ENCODE measurements at regions not wholly inside any gene's neighbourhood (a gene's known extent, or its start where the extent isn't known, plus 50 kb on each side); places are given as distances from the start of the nearest gene placed in this dataset.
"Not testable (repeated sequence)": the region's sequence is repeated elsewhere in the genome, so short reads cannot be mapped to it uniquely, and the experiment has no call there.

DNA sequence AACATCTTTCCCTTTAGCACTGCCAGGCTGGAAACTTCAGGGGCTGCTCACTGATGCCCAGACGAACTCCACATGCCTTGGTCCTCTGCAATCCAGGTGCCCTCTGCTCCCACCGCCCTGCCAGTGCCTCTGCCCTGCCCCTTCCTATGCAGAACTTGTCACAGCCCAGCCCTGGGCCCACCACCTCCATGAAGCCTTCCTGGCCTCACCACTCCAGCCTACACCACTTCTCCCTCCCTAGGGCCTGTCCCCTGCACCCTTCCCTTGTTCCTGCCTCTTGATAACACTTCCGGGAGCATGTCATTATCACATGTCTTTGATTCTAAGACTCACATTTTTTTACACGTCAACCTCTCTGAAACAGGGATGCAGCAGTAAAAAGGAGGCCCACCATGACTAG lies 627.2 kb downstream of the UQCRFS1 start:
- DNase-seq: no peak

DNA sequence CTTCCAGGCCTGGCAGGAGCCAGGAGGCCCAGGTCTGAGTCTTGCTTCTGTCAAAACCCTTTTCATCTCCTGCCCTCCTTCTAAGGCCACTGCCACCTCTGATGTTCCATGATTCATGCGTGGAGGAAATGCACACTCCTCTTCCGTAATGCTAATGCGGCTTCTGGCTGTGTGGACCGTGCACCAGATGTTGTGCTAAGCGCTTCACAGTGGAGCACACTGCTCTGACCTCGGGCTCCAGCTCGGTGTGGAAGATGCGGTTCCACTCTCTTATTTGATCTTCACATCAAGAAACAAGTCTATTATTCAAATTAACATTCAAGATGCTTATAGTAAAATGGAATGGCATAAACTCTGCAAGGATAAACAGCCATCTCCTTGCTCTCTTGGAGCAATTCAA lies 629.2 kb downstream of the UQCRFS1 start:
- no peak for DNase-seq

DNA sequence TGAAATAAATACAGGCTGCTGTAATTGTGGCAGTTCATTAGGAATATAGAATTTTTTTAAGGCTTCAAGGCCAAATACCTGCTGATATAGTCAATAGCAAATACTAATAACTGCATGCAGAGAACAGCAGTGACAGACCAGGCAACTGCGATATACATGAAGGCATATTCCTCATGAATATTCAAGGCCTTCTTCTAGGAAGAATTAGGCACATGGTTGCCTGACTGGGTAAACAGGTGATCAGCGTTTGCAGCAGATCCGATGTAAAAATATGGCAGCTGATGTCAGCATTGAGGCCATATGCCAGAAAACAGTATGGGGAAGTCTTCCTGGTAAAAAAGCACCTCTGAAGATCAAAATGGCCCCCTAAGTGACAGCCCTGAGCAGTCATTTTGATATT lies 629.7 kb downstream of the UQCRFS1 start:
- no peak for DNase-seq

DNA sequence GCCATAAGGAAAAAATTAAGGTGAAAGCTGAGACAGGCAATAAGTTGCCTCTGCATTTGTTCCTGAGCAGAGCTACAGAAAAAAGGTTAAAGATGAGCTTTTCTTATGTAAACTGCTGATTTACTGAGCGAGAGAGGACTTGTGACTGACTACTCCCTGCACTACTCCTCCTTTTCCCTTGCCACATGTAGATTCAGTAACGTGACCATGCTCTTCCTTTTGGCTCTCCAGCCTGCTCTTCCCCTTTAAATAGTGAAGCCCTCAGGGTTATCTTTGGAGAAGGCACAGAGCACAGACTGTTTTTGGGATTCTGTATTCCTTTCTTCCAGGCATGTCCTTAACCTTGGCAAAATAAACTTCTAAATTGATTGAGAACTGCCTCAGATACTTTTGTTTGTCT lies 630.2 kb downstream of the UQCRFS1 start:
- DNase-seq: no peak

DNA sequence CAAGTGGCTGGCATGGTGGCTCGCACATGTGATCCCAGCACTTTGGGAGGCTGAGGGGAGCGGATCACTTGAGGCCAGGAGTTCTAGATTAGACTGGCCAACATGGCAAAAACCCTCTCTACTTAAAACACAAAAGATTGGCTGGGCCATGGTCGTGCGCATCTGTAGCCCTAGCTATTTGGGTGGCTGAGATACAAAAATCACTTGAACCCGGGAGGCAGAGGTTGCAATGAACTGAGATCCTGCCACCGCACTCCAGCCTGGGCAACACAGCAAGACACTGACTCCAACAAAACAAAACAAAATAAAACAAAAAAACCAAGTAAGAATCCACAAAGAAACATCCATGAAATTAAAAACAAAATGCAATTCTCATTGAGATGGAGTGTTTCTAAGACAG lies 630.6 kb downstream of the UQCRFS1 start:
- no peak for DNase-seq

DNA sequence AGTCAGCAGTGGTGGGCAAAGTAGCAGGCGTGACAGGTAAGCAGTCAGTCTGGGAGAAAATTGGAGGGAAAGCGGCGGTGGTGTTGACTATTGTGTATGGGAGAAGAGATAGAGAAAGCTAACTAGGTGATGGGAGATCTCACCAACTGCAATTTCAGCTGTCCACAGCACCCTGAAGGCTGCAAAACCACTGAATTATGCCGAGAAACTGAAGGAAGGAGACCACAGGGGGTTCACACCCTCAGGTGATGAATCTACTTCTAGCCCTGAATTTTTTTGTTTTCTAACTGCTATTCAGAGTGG lies 631.5 kb downstream of the UQCRFS1 start:
- no peak for DNase-seq

DNA sequence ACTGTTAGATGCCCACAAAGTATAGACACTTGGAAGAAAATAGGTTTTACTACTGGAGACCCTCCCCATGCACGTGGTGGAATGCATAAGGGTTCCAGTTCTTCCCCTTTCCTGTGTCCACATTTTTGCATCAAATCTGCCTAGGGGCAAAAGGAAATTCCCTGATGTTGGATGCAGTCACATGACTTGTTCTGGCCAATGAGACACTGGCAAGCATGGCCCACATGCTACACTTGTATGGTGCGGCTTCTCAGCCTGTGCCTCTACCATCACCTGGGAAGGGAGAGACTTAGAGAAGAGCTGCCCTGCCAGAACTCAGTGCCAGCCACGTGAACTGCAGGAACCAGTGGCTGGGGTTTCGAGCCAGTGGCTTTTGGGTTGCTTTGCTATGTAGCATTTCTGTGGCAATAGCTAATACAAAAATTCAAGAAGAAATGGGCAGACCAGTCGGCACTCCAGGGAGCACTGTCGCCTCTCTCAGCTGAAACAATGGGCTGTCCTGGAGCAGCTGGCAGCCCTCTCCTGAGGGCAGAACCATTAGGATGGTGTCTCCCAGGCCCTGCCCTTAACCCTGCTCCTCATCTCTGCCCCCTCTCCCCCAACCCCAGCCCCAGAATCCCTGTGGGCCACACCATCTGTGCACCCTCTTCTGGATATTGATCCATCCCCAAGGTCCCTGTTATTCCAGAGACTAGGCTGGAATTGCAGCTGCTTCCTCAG lies 634.0 kb downstream of the UQCRFS1 start:
- no peak for DNase-seq

DNA sequence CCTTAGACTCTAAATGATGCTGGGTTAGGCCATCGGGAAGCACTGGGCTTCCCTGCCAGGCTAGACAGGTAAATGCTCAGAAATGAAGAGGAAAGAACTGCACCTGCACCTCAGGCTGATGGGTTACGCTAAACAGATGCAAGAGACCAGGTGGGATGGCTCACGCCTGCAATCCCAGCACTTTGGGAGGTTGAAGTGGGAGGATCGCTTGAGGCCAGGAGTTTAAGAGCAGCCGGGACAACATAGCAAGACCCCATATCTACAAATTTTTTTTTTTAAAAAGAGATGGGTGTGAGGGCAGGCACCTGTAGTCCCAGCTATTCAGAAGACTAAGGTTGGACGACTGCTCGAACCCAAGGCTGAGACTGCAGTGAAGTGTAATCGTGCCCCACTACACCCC lies 634.7 kb downstream of the UQCRFS1 start:
- no peak for DNase-seq

DNA sequence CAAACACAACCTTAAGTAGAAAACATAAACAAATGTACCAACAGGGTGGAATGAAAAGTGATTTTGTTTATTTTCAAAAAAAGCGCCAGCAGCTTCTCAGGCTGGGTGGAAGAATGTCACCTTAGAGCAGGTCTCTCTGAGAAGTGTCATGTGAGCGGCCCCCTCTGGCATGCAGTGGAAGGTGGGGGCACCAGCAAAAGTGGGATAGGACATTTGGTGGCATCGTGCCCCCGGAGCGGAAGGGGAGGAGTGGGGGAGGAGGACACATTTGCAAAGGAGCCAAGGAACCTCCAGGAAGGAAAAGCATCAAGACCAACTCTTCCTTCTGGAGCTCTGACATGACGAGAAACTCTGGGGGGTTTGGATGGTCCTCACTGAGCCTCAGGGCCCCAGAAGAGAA lies 635.3 kb downstream of the UQCRFS1 start:
- no peak for DNase-seq

DNA sequence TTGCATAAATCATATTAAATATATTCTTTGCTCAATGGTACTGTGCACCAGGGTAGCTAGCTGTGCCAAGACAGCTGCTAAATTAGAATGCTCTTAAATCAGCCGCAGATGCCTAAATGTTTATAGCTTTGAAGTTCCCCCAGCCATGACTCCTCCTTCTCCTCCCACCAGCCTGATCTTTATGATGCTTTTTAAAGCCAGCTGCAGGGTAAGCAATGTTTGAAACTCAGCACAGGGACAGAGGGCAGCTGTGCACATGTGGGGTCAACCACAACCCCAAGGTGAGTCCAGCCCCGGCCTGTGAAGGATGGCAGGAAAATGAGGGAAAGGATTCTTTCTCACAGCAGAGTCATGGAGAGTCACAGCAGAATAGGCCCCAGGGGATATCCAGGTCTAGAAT lies 635.7 kb downstream of the UQCRFS1 start:
- no peak for DNase-seq

DNA sequence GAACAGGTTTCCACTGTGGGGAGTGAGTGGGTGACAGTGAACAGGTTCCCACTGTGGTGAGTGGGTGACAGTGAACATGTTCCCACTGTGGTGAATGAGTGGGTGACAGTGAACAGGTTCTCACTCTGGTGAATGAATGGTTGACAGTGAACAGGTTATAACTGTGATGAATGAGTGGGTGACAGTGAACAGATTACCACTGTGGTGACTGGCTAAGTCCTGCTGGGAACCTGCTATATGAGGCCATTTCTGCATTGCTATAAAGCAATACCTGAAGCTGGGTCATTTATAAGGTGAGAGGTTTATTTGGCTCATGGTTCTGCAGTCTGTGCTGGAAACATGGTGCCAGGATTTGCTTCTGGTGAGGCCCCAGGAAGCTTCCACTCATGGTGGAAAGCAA lies 637.1 kb downstream of the UQCRFS1 start:
- DNase-seq: no peak

DNA sequence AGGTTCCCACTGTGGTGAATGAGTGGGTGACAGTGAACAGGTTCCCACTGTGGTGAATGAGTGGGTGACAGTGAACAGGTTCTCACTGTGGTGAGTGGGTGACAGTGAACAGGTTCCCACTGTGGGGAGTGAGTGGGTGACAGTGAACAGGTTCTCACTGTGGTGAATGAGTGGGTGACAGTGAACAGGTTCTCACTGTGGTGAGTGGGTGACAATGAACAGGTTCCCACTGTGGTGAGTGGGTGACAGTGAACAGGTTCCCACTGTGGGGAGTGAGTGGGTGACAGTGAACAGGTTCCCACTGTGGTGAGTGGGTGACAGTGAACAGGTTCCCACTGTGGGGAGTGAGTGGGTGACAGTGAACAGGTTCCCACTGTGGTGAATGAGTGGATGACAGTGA lies 637.6 kb downstream of the UQCRFS1 start:
- DNase-seq: not testable (repeated sequence)

DNA sequence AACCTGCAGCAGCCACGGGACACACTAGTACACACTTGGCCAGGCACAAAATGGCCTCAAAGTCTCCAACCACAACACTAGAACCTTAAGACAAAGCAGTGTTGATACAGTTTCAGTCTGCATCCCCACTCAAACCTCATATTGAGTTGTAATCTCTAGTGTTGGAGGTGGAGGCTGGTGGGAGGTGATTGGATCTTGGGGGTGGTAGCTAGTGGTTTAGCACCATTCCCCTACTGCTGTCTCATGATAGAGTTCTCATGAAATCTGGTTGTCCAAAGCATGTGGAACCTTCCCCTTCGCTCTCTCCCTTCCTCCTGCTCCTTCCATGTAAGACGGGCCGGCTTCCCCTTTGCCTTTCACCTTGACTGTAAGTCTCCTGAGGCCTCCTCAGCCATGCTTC lies 638.7 kb downstream of the UQCRFS1 start:
- DNase-seq: no peak

DNA sequence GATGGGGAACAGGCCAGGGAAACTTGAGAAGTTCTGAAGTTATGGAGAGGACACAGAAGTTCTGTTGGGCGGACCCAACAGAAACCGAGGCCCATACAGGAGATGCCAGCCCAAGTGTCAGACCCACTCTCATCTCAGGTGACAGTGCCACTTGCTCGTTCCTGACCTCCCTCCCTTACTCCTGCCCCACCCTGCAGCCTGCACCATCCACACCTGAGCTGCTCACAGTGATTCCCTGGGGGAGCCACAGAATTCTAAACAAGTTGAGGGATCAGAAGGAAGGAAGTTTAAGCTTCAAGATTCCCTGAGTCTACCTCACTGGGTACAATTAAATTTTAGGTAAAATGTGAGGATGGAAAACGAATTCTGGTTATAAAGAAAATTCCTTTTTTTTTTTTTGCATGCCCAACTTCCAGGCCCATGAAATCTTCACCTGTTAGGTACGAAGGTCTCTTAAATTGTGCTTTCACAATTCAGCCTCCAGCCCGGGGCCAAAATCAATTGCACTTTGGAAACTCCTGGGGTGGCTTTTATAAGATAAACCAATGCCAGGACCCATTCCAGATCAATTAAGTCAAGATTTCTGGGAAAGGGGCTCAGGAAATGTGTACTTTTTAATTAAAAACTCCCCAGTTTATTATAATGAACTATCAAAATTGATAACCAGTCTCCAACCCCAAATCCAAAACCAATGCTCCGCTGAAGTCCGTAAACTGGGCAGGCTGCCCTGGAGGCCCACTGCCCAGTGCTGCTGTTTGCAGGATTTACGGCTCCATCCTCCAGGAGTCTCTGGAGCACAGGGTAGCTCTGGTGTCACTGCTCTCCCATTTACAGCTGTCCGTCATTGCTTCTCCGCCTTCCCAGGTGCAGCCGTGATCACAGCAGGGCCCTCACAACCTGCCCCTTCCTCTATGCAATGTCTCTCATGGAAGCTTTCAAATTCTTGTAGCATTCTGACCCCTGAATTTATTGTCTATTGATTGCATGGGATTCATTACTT lies 643.5 kb downstream of the UQCRFS1 start:
- no peak for DNase-seq

DNA sequence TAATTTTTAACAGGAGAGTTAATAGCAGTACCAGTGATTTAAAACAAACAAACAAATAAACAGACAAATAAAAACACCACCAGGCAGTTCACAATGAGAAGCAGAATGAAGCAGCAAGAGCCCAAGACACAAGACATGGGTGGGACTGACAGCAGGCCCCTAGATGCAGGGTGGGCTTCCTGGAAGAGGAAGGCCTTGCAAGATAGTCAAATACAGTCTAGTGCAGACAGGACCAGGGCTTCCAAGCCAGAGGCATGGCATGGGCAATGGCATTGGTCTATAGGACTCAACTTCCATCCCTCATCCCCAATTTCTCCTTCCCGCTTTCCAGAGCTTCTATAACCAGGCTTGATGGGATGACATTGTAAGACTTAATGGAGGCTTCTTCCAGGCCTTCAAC lies 645.1 kb downstream of the UQCRFS1 start:
- DNase-seq: no peak

DNA sequence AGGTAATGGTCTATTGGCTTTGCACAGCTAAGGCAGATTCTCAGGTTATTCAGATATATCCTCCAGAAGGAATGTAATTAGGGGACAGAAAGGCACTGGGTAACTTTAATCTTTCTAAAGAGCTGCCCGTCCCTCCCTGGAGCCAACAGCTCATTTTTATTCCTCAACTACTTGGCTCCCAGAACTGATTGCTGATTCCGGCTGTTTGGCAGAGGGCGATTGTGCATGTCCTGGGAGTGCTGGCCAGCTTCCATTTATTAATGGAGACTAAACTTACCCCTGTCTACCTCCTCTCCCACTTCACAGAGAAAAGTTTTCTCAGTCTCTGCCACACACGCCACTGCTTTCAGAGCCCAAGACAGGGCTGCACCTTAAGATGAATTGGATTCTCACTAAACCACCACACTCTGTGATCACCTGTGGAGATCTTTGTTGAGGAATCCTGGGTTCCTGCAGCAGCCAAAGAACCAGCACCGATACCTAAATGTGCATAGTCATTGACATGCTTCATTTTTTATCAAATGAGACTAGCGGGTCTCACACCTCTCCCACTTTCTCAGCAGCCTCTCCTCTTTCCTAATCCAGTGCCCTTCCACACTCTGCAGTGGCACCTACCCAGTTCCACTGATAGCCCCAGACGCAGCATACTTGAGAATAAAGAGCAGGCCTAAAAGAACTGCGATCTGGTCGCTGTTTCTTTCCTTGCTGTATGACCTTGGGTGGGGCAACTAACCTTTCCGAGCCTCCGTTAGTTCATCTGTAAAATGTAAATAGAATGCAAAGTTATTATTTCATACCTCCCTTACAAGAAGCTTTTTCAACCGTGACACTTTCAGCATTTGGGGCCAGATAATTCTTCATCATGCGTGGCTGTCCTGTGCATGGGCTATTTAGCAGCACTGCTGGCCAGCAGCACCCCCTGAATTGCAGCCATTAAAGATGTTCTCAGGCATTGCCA lies 648.7 kb downstream of the UQCRFS1 start:
- DNase-seq: no peak

DNA sequence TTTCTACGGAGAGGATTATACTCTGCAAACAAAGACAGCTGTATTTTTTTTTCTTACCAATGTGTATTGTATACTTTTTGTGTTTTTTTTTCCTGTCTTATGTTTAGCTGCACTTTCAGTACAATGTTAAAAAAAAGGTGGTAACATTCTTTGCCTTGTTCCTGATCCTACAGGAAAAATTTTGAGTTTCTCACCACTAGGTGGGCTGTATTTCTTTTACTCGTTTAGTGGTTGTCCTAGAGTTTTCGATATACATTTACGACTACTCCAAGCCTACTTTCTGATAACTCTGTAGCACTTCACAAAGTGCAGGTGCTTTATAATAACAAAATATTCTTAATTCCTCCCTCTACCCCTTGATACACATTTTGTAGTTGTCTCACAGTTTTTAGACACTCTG lies 652.2 kb downstream of the UQCRFS1 start:
- DNase-seq: no peak

DNA sequence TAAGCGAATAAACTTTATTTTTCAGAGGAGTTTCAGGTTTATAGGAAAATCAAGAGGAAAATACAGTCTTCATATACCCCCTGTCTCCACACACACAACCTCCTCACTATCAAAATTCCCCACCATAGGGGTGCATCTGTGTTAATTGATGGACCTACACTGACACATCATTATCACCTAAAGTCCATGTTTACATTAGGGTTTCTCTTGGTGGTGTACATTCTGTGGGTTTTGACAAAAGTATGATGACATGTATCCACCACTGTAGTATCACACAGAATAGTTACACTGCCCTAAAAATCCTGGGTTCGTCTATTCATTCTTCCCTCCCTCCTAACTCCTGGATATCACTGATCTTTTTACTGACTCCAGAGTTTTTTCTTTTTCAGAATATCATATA lies 654.2 kb downstream of the UQCRFS1 start:
- no peak for DNase-seq

DNA sequence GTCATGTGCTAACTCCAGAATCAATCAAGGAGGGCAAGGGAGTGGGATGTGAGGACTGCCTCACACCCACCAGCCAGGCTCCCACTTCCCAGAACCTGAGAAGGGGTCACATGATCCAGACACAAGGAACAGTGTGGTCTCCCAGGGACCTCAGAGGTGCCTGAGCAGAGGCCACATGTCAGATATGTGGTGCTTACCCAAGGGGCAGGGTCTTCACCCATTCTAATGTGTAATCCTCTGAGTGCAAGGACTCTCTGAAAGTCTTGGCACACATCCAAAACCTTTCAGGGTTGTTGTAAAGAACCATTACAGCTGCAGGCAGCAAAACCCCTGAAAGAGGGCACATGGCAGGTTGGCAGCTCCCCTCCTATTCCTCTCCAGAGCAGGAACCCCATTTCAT lies 656.6 kb downstream of the UQCRFS1 start:
- DNase-seq: no peak

DNA sequence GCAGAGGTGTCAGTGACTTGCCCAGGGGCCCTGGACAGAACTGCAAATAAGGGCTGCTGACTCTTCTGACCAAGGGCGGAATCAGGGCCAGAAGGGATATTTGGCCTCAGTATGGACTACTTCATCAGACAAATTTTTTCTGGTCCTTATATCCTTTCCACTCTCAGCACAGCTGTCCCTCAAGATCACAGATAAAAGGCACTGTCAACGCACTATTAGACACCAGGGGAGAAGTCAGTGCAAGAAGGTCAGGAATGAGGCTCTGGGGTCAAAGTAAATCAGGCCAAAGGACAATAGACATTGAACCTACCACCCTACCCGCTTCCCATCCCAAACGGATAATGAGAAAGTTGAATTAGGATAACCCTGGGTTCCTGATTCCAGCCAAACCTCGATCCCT lies 657.6 kb downstream of the UQCRFS1 start:
- no peak for DNase-seq

DNA sequence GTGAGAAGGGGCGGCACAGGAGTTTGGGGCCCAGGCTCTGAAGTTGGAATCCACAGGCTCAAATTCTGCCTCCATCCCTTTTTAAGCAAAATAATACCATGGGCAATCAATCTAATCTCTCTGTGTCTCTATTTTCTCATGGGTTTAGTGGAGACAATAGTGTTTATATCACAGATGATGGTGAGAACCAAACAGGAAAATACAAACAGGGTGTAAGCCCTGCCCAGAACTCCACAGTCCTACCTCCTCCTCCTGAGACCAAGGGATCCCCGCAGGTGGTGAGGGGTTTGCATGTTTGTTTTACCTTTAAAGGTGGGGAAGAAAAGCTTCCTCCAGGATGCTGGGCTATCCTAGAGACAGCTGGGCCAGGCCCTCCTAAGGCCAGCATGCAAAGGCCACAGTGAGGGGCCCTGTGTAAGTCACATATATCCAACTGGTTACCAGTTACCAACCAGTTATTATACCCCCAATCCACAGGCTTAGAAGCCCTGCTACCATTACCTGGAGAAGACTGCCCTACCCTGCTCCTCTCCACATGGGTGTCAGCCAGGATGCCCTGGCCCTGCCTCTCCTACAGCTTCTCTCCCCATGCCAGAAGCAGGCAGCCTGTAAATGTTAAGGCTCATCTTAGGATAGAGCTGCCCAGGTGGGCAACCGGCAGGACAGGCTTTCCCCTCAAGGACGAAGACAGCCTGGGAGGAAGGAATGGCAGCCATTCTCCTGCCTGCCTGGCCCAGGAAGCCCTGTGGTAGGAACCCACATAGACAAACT lies 658.4 kb downstream of the UQCRFS1 start:
- no peak for DNase-seq

DNA sequence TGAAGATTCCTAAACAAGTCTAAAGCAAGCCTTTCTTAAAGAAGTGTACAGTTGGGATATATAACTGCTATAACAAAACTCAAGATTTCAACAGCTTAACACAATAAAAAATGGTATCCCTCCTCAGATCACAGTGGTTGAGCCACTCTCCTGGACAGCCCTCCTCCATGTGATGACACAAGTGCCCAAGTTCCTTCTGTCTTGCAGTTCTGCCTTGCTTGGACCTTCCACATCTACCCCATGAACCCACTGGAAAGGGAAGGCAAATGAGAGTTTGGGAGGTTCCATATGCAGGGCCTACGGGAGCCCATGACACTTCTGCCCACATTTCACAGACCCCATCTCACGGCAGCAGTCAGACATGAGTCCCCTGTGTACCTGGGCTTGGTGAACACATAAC lies 659.2 kb downstream of the UQCRFS1 start:
- no peak for DNase-seq

DNA sequence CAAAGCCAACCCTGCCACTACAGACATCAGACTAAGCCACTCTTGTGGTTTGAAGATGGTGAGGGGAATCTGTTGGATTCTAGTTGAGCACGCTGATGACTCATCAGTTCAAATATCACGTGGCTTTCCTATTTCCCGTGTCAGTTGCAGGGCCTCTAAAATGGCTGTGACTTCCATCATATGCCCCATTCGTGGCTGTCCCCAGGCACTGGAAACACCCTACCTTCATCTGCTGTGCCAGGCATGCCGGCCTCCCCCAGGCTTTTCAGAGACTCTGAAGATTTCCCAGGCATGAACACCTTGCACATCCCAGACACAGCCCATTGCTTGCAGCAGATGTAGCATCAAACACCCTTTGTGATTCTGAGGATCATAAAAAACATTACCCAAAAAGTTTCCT lies 659.9 kb downstream of the UQCRFS1 start:
- DNase-seq: no peak
